Liver (tissue), 7 donors: ENCODE measurements at regions not wholly inside any gene's neighbourhood (a gene's known extent, or its start where the extent isn't known, plus 50 kb on each side); places are given as distances from the start of the nearest gene placed in this dataset.

ENCODE experiments used
- DNase-seq: peaks from one replicate; pipeline ENCODE4 v3.0.0-alpha.2; 2017; ENCODE audit warnings: low spot score
- H3K27ac ChIP-seq, 2 donors: one replicate each; pipeline ENCODE4 v1.7.0; 2013; ENCODE audit warnings: inconsistent platforms in 2 of 2, low read length in 2 of 2, control low read depth in 1 of 2, low read depth in 1 of 2, mild to moderate bottlenecking in 1 of 2
- H3K27me3 ChIP-seq, 4 donors: one replicate each; pipeline versions ENCODE4 v1.6.1 to v1.7.0; 2013; ENCODE audit warnings: low read length in 3 of 4, inconsistent platforms in 1 of 4, mild to moderate bottlenecking in 1 of 4, moderate library complexity in 1 of 4; ENCODE audit not compliant: control insufficient read depth in 4 of 4, insufficient read depth in 4 of 4
- H3K36me3 ChIP-seq, 4 donors: one replicate each; pipeline versions ENCODE4 v1.6.1 to v1.7.0; 2013; ENCODE audit warnings: low read length in 3 of 4, mild to moderate bottlenecking in 3 of 4, low read depth in 1 of 4, moderate library complexity in 1 of 4; ENCODE audit not compliant: control insufficient read depth in 4 of 4, insufficient read depth in 3 of 4
- H3K4me1 ChIP-seq, 4 donors: one replicate each; pipeline versions ENCODE4 v1.6.1 to v1.7.0; 2013; ENCODE audit warnings: low read length in 3 of 4, mild to moderate bottlenecking in 3 of 4, moderate library complexity in 1 of 4; ENCODE audit not compliant: control insufficient read depth in 4 of 4, insufficient read depth in 4 of 4
- H3K4me3 ChIP-seq, 3 donors: one replicate each; pipeline versions ENCODE4 v1.6.1 to v1.7.0; 2013; ENCODE audit warnings: low read length in 3 of 3, control low read depth in 1 of 3, low read depth in 1 of 3, mild to moderate bottlenecking in 1 of 3
- H3K9ac ChIP-seq, 2 donors: one replicate each; pipeline ENCODE4 v1.7.0; 2013; ENCODE audit warnings: low read length in 2 of 2, mild to moderate bottlenecking in 2 of 2, moderate library complexity in 2 of 2, control low read depth in 1 of 2, low read depth in 1 of 2
- H3K9me3 ChIP-seq, 4 donors: one replicate each; pipeline versions ENCODE4 v1.6.1 to v1.7.0; 2013; ENCODE audit warnings: low read length in 3 of 4; ENCODE audit not compliant: control insufficient read depth in 4 of 4
- EGR1 ChIP-seq, 2 donors: IDR thresholded peaks; 2 replicates each; pipeline ENCODE4 v1.6.1; 2016 to 2018; ENCODE audit warnings: antibody characterized with exemption in 2 of 2, low read depth in 2 of 2
- FOXA1 ChIP-seq: IDR thresholded peaks from 2 replicates; pipeline ENCODE4 v1.6.1; 2016; ENCODE audit warnings: antibody characterized with exemption
- FOXA2 ChIP-seq: IDR thresholded peaks from 2 replicates; pipeline ENCODE4 v1.6.1; 2016; ENCODE audit warnings: antibody characterized with exemption
- GABPA ChIP-seq, 2 donors: IDR thresholded peaks in 1 of 2; conservative IDR thresholded peaks in 1 of 2; 2 replicates each; pipeline ENCODE4 v1.6.1; 2016; ENCODE audit warnings: antibody characterized with exemption in 2 of 2, mild to moderate bottlenecking in 1 of 2, moderate library complexity in 1 of 2
- HNF4A ChIP-seq, 2 donors: conservative IDR thresholded peaks; 2 replicates each; pipeline ENCODE4 v1.6.1; 2016; ENCODE audit warnings: antibody characterized with exemption in 2 of 2, mild to moderate bottlenecking in 2 of 2
- HNF4G ChIP-seq: IDR thresholded peaks from 2 replicates; pipeline ENCODE4 v1.6.1; 2016; ENCODE audit warnings: antibody characterized with exemption
- JUND ChIP-seq, 2 donors: IDR thresholded peaks; 2 replicates each; pipeline ENCODE4 v1.6.1; 2016; ENCODE audit warnings: antibody characterized with exemption in 2 of 2
- NR2F2 ChIP-seq: IDR thresholded peaks from 2 replicates; pipeline ENCODE4 v1.6.1; 2016; ENCODE audit warnings: antibody characterized with exemption
- RAD21 ChIP-seq, 2 donors: IDR thresholded peaks; 2 replicates each; pipeline ENCODE4 v1.6.1; 2016; ENCODE audit warnings: antibody characterized with exemption in 2 of 2, mild to moderate bottlenecking in 2 of 2
- REST ChIP-seq: IDR thresholded peaks from 2 replicates; pipeline ENCODE4 v1.6.1; 2016; ENCODE audit warnings: antibody characterized with exemption, mild to moderate bottlenecking
- RXRA ChIP-seq, 2 donors: IDR thresholded peaks; 2 replicates each; pipeline ENCODE4 v1.6.1; 2017 to 2018; ENCODE audit warnings: antibody characterized with exemption in 2 of 2, mild to moderate bottlenecking in 1 of 2
- SP1 ChIP-seq: IDR thresholded peaks from 2 replicates; pipeline ENCODE4 v1.6.1; 2018; ENCODE audit warnings: antibody characterized with exemption, mild to moderate bottlenecking
- TAF1 ChIP-seq: conservative IDR thresholded peaks from 2 replicates; pipeline ENCODE4 v1.6.1; 2016; ENCODE audit warnings: antibody characterized with exemption, mild to moderate bottlenecking
- YY1 ChIP-seq: IDR thresholded peaks from 2 replicates; pipeline ENCODE4 v1.6.1; 2016; ENCODE audit warnings: antibody characterized with exemption, mild to moderate bottlenecking
- ZBTB33 ChIP-seq: IDR thresholded peaks from 2 replicates; pipeline ENCODE4 v1.6.1; 2016; ENCODE audit warnings: antibody characterized with exemption
- WGBS: extraction: QIAGEN DNeasy Blood & Tissue Kit; methylation state at CpG from one replicate; pipeline ENCODE4 v1.1.7; 2013; 5-methylcytosine and 5-hydroxymethylcytosine counted together
- TF ChIP-seq, protein P1 (sequence below): IDR thresholded peaks from 2 replicates; pipeline ENCODE4 v1.6.1; 2016; ENCODE audit warnings: antibody characterized with exemption
- TF ChIP-seq, protein P2 (sequence below): IDR thresholded peaks from 2 replicates; pipeline ENCODE4 v1.6.1; 2016; ENCODE audit warnings: antibody characterized with exemption
- donor health status: healthy.
- donor health status: healthy.
- donor health status: healthy.
- donor health status: healthy.

GRCh38 chr14:98599082-98599481 lies 672.9 kb downstream of the BCL11B start:
- H3K9me3 ChIP-seq, result peaks cover 0 to 6% (median 0%) of the 10 kb centered on the region in 4 donors
- no peak overlapping the region for H3K27ac ChIP-seq
- DNase-seq, result no peak
- TF ChIP-seq EGR1 (IDR thresholded peaks at IDR 0.05; ENCODE audit: low read depth in 2 of 2), result no peak
- TF ChIP-seq JUND (IDR thresholded peaks at IDR 0.05), result no peak
- TF ChIP-seq, protein P1, sequence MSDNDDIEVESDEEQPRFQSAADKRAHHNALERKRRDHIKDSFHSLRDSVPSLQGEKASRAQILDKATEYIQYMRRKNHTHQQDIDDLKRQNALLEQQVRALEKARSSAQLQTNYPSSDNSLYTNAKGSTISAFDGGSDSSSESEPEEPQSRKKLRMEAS, result no peak
- TF ChIP-seq YY1, result no peak
- no peak for TF ChIP-seq HNF4G
- TF ChIP-seq FOXA1, result no peak
- TF ChIP-seq, protein P2, sequence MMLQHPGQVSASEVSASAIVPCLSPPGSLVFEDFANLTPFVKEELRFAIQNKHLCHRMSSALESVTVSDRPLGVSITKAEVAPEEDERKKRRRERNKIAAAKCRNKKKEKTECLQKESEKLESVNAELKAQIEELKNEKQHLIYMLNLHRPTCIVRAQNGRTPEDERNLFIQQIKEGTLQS, result no peak
- TF ChIP-seq RXRA (IDR thresholded peaks at IDR 0.05), result no peak
- no peak for TF ChIP-seq ZBTB33
- TF ChIP-seq HNF4A (conservative IDR thresholded peaks at IDR 0.05), result no peak
- TF ChIP-seq RAD21 (IDR thresholded peaks at IDR 0.05), result no peak
- no peak for TF ChIP-seq REST
- no peak for TF ChIP-seq GABPA (IDR thresholded peaks at IDR 0.05 in 1 of 2, conservative IDR thresholded peaks at IDR 0.05 in 1 of 2)
- TF ChIP-seq TAF1, result no peak
- TF ChIP-seq SP1, result no peak
- no peak for TF ChIP-seq FOXA2
- no peak for TF ChIP-seq NR2F2
- H3K9ac ChIP-seq, result no peak overlapping the region
- peaks cover 0 to 4% (median 0%) of the 10 kb centered on the region in 4 donors for H3K27me3 ChIP-seq
- 60% methylated on average over 5 of the region's 5 CpGs for WGBS
- H3K36me3 ChIP-seq, result no peaks in the 10 kb centered on the region
- no peaks in the 10 kb centered on the region for H3K4me1 ChIP-seq
- H3K4me3 ChIP-seq, result no peak overlapping the region

DNA sequence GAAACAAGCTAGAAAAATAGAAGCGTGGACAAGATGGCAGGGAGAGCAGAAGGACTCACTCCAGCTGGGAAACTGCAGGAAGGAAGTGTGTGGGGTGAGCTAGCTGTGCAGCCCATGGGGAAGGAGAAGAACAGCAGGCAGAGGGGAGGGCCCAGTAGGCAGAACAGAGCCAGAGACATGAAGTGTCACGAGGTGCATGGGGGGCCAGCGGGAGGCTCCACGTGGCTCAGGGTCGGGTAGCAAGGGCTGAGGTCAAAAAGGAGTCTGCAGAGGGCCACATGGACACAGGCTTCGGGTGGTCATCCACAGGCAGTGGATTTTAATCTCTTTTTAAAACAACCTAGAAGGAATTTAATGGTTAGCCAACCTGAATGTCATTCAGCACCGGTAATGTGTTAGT lies 669.0 kb downstream of the BCL11B start:
- Histone ChIP-seq H3K9me3 (no peaks in the 10 kb centered on the region), H3K4me1 (no peaks in the 10 kb centered on the region), H3K9ac (no peak overlapping the region), H3K27ac (no peak overlapping the region), H3K27me3 (peaks cover 0 to 4% (median 0%) of the 10 kb centered on the region in 4 donors), H3K36me3 (no peaks in the 10 kb centered on the region), H3K4me3 (no peak overlapping the region)
- 54% methylated on average over 7 of the region's 7 CpGs for WGBS
- no peak for DNase-seq
- TF ChIP-seq NR2F2, result no peak
- no peak for TF ChIP-seq FOXA1
- no peak for TF ChIP-seq HNF4A (conservative IDR thresholded peaks at IDR 0.05)
- TF ChIP-seq GABPA (IDR thresholded peaks at IDR 0.05 in 1 of 2, conservative IDR thresholded peaks at IDR 0.05 in 1 of 2), result no peak
- no peak for TF ChIP-seq HNF4G
- TF ChIP-seq, protein P2, result no peak
- TF ChIP-seq TAF1, result no peak
- TF ChIP-seq ZBTB33, result no peak
- TF ChIP-seq JUND (IDR thresholded peaks at IDR 0.05), result no peak
- TF ChIP-seq RXRA (IDR thresholded peaks at IDR 0.05), result no peak
- TF ChIP-seq, protein P1, result no peak
- no peak for TF ChIP-seq RAD21 (IDR thresholded peaks at IDR 0.05)
- no peak for TF ChIP-seq YY1
